ENCODE measurements at regions not wholly inside any gene's neighbourhood (a gene's known extent, or its start where the extent isn't known, plus 50 kb on each side); places are given as distances from the start of the nearest gene placed in this dataset.

GRCh38 chr2:183671233-183671632 is 547.0 kb downstream of the NUP35 start:
- no peak overlapping the region for H3K27ac ChIP-seq
- TF ChIP-seq CTCF (IDR thresholded peaks at IDR 0.05) (no peak), POLR2A (IDR thresholded peaks at IDR 0.05) (no peak)
- no peak overlapping the region for H3K4me3 ChIP-seq
- no peaks in the 10 kb centered on the region for H3K4me1 ChIP-seq
- no peaks in the 10 kb centered on the region for H3K9me3 ChIP-seq
- H3K36me3 ChIP-seq = no peaks in the 10 kb centered on the region
- no peaks in the 10 kb centered on the region for H3K27me3 ChIP-seq
- no peak for DNase-seq

GRCh38 chr2:183678908-183679307 is 554.7 kb downstream of the NUP35 start:
- Histone ChIP-seq H3K27ac (no peak overlapping the region), H3K4me1 (no peaks in the 10 kb centered on the region), H3K27me3 (no peaks in the 10 kb centered on the region), H3K9me3 (no peaks in the 10 kb centered on the region), H3K36me3 (no peaks in the 10 kb centered on the region), H3K4me3 (no peak overlapping the region)
- TF ChIP-seq POLR2A (IDR thresholded peaks at IDR 0.05) = no peak
- no peak for TF ChIP-seq CTCF (IDR thresholded peaks at IDR 0.05)
- no peak for DNase-seq

GRCh38 chr2:183680573-183680972 is 556.3 kb downstream of the NUP35 start:
- TF ChIP-seq POLR2A (IDR thresholded peaks at IDR 0.05) = no peak
- no peak for TF ChIP-seq CTCF (IDR thresholded peaks at IDR 0.05)
- Histone ChIP-seq H3K4me1 (no peaks in the 10 kb centered on the region), H3K9me3 (no peaks in the 10 kb centered on the region), H3K36me3 (no peaks in the 10 kb centered on the region), H3K27ac (no peak overlapping the region), H3K27me3 (no peaks in the 10 kb centered on the region), H3K4me3 (no peak overlapping the region)
- DNase-seq = no peak

GRCh38 chr2:183684686-183685085 is 560.4 kb downstream of the NUP35 start:
- no peak for TF ChIP-seq POLR2A (IDR thresholded peaks at IDR 0.05)
- no peak for TF ChIP-seq CTCF (IDR thresholded peaks at IDR 0.05)
- no peak overlapping the region for H3K4me3 ChIP-seq
- DNase-seq = no peak
- no peaks in the 10 kb centered on the region for H3K36me3 ChIP-seq
- H3K9me3 ChIP-seq = no peaks in the 10 kb centered on the region
- H3K27ac ChIP-seq = no peak overlapping the region
- H3K4me1 ChIP-seq = no peaks in the 10 kb centered on the region
- no peaks in the 10 kb centered on the region for H3K27me3 ChIP-seq

- no peak for TF ChIP-seq CTCF (IDR thresholded peaks at IDR 0.05)
- no peak for TF ChIP-seq POLR2A (IDR thresholded peaks at IDR 0.05)
- H3K27me3 ChIP-seq = no peaks in the 10 kb centered on the region
- DNase-seq = no peak
These were observed 571.8 kb downstream of the NUP35 start for GRCh38 chr2:183696028-183696427.

GRCh38 chr2:183709829-183710228 is 585.6 kb downstream of the NUP35 start:
- H3K4me3 ChIP-seq = no peak overlapping the region
- TF ChIP-seq CTCF (IDR thresholded peaks at IDR 0.05) (no peak), POLR2A (IDR thresholded peaks at IDR 0.05) (no peak)
- H3K4me1 ChIP-seq = no peaks in the 10 kb centered on the region
- H3K36me3 ChIP-seq = no peaks in the 10 kb centered on the region
- H3K9me3 ChIP-seq = no peaks in the 10 kb centered on the region
- no peak overlapping the region for H3K27ac ChIP-seq
- DNase-seq = no peak
- H3K27me3 ChIP-seq = no peaks in the 10 kb centered on the region

More at GRCh38 chr2:183696028-183696427, 571.8 kb downstream of the NUP35 start:
- Histone ChIP-seq H3K4me3 (no peak overlapping the region), H3K4me1 (no peaks in the 10 kb centered on the region), H3K9me3 (no peaks in the 10 kb centered on the region), H3K36me3 (no peaks in the 10 kb centered on the region), H3K27ac (no peak overlapping the region)

Data from Peyer's patch (tissue), 4 donors.